ENCODE measurements at regions not wholly inside any gene's neighbourhood (a gene's known extent, or its start where the extent isn't known, plus 50 kb on each side); places are given as distances from the start of the nearest gene placed in this dataset.

DNA sequence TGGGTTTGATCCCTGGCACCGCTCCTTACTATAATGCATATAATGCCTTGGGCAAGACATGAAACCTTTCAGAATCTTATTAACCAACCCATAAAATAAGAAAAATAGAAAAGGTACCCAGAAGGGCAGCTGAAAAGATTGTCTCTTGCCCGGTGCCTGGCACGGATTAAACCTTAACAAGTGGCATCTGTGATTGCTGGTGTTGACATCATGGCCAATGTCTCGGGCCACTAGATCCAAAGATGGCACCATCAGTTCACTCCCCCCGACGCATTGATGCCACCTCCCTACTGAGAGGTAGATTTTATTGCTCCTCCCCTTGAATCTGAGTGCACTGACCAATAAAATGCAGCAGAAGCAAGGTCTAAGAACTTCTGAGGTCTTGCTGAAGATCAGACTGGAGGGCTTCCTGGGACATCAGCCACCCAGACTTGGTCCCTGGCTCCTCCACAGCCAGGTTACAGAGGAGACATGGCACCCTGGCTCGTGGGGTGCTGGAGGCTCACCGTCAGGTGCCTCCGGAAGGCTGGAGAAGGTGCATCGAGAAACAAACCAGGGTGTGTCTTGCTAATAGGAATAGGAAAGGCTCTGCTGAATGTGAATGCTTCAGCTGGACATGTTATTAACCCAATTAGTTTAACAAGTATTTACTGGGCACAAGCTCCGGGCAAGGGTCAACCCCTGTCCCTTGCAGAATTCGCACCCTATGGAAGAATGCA is 80.0 kb upstream of the COL5A1 start:
- Histone ChIP-seq H3K4me3 (no peak overlapping the region), H3K36me3 (no peaks in the 10 kb centered on the region), H3K4me1 (ENCODE audit: insufficient read depth) (no peaks in the 10 kb centered on the region), H3K9me3 (no peaks in the 10 kb centered on the region), H3K27me3 (no peaks in the 10 kb centered on the region), H3K27ac (no peak overlapping the region)
- TF ChIP-seq, protein P1, sequence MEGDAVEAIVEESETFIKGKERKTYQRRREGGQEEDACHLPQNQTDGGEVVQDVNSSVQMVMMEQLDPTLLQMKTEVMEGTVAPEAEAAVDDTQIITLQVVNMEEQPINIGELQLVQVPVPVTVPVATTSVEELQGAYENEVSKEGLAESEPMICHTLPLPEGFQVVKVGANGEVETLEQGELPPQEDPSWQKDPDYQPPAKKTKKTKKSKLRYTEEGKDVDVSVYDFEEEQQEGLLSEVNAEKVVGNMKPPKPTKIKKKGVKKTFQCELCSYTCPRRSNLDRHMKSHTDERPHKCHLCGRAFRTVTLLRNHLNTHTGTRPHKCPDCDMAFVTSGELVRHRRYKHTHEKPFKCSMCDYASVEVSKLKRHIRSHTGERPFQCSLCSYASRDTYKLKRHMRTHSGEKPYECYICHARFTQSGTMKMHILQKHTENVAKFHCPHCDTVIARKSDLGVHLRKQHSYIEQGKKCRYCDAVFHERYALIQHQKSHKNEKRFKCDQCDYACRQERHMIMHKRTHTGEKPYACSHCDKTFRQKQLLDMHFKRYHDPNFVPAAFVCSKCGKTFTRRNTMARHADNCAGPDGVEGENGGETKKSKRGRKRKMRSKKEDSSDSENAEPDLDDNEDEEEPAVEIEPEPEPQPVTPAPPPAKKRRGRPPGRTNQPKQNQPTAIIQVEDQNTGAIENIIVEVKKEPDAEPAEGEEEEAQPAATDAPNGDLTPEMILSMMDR (IDR thresholded peaks at IDR 0.05): no peak
- no peak for TF ChIP-seq EP300 (IDR thresholded peaks at IDR 0.05)
- 89 to 92% (median 91%) methylated on average over 12 of the region's 12 CpGs for WGBS, 3 donors
- peak in 1 of 5 donors; percentile 8 for DNase-seq
- intact Hi-C loops (cut with DNase I): no loop called here

DNA sequence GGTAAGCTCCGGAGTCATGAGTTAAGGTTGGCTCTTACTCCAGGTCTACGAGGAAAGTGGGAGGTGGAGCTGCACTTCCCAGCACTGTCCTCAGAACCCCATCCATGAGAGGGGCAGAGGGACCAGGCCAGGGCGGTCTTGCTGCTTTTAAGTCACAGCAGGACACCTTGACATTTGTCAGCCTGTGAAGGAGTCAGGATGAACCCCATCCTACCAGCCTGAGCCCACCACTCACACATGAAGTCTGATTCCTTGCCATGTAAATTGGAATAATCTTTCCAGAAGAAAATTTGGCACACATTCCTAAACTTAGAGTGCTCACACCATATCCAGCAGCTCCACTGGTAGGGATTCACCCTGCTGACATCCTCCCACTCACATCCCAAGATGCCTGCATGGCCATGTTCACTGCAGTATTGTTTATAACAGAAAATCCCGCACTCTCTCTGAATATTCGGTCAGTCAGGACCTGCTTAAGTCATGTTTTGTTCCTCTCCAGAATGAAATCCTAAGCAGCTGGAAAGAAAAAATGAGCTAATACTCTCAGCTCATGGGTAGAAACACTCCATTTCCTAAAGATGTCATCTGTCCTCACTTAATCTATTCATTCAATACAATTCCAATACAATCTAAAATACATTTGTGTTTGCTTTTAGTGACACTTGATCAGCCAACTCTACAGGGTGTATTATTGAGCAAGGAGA is 79.3 kb upstream of the COL5A1 start:
- TF ChIP-seq, protein P1 (IDR thresholded peaks at IDR 0.05): no peak
- TF ChIP-seq POLR2A (IDR thresholded peaks at IDR 0.05) (no peak), EP300 (IDR thresholded peaks at IDR 0.05) (no peak)
- H3K27me3 ChIP-seq: no peaks in the 10 kb centered on the region
- no peak overlapping the region for H3K27ac ChIP-seq
- intact Hi-C loops (cut with DNase I): no loop called here
- H3K4me3 ChIP-seq: no peak overlapping the region
- H3K9me3 ChIP-seq: no peaks in the 10 kb centered on the region
- no peaks in the 10 kb centered on the region for H3K36me3 ChIP-seq
- DNase-seq: peak in 1 of 5 donors; percentile 1
- whole genome bisulfite sequencing, 3 donors: 62 to 74% (median 66%) methylated on average over 5 of the region's 5 CpGs
- H3K4me1 ChIP-seq (ENCODE audit: insufficient read depth): no peaks in the 10 kb centered on the region

DNA sequence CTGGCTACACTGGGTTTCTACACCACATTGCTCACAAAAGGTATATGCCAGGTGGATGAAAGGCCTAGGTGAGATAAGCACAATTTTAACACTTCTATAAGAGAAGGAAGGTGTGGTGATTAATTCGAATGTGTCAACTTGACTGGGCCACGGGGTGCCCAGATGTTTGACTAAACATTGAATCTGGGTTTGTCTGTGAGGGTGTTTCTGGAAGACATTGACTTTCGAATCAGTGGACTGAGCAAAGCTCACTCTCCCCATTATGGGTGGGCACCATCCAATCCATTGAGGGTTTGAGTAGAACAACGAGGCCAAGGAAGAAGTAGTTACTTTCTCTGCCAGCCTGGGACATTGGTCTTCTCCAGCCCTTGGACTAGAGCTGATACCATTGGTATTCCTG is 78.2 kb upstream of the COL5A1 start:
- WGBS, 3 donors: 91 to 94% (median 92%) methylated on average over 4 of the region's 4 CpGs

DNA sequence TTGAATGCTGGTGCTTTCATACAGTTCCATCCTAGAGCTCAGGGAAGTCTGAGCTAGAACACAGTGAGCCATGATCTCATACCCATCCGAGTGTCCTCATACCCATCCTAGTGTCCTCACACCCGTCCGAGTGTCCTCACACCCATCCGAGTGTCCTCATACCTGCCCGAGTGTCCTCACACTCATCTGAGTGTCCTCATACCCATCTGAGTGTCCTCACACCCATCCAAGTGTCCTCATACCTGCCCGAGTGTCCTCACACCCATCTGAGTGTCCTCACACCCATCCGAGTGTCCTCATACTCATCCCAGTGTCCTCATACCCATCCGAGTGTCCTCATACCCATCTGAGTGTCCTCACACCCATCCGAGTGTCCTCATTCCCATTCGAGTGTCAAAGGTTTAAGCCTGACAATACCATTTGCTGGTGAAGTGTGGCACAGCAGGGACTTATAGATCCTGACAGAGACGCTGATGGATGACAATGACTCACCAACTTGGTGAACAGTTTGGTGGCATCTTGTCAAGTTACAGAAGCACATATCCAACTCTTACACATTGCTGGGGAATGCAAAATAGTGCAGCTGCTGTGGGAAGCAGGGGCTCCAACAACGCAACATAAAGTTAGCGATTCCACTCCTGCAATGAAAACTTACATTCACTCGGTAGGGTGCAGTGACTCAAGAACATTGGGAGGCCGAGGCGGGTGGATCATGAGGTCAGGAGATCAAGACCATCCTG is 77.0 kb upstream of the COL5A1 start:
- no peaks in the 10 kb centered on the region for H3K9me3 ChIP-seq
- WGBS, 3 donors: 87 to 92% (median 90%) methylated on average over 16 of the region's 16 CpGs
- H3K36me3 ChIP-seq: no peaks in the 10 kb centered on the region
- TF ChIP-seq, protein P1 (IDR thresholded peaks at IDR 0.05): no peak
- TF ChIP-seq EP300 (IDR thresholded peaks at IDR 0.05) (no peak), POLR2A (IDR thresholded peaks at IDR 0.05) (no peak)
- no peak overlapping the region for H3K27ac ChIP-seq
- no peak overlapping the region for H3K4me3 ChIP-seq
- intact Hi-C loops (cut with DNase I): no loop called here
- H3K27me3 ChIP-seq: no peaks in the 10 kb centered on the region
- DNase-seq: peak in 2 of 5 donors; percentile 1
- no peaks in the 10 kb centered on the region for H3K4me1 ChIP-seq (ENCODE audit: insufficient read depth)

More for the DNA sequence above, 78.2 kb upstream of the COL5A1 start:
- Histone ChIP-seq H3K4me1 (ENCODE audit: insufficient read depth) (no peaks in the 10 kb centered on the region), H3K27me3 (no peaks in the 10 kb centered on the region), H3K36me3 (no peaks in the 10 kb centered on the region), H3K4me3 (no peak overlapping the region), H3K9me3 (no peaks in the 10 kb centered on the region), H3K27ac (no peak overlapping the region)
- intact Hi-C loops (cut with DNase I): no loop called here
- TF ChIP-seq EP300 (IDR thresholded peaks at IDR 0.05) (no peak), POLR2A (IDR thresholded peaks at IDR 0.05) (no peak)
- TF ChIP-seq, protein P1 (IDR thresholded peaks at IDR 0.05): no peak
- peak in 1 of 5 donors; percentile 1 for DNase-seq

Measured in ovary (tissue), 7 donors.